ENCODE measurements at regions not wholly inside any gene's neighbourhood (a gene's known extent, or its start where the extent isn't known, plus 50 kb on each side); places are given as distances from the start of the nearest gene placed in this dataset.

- TF ChIP-seq CTCF (IDR thresholded peaks at IDR 0.05) (no peak), POLR2AphosphoS5 (IDR thresholded peaks at IDR 0.05) (no peak), POLR2A (IDR thresholded peaks at IDR 0.05) (no peak), EP300 (IDR thresholded peaks at IDR 0.05) (no peak)
Observed at GRCh38 chr3:61401359-61401758, 150.1 kb upstream of the FHIT start.

All from stomach (tissue), 4 donors.